Stimulated activated CD8-positive, alpha-beta memory T cell treated with anti-CD3 and anti-CD28 coated beads, Interleukin-12 subunit alpha, Interleukin-12 subunit beta, amount 100 ng/mL, for 1 hour (primary cell): ENCODE measurements at regions not wholly inside any gene's neighbourhood (a gene's known extent, or its start where the extent isn't known, plus 50 kb on each side); places are given as distances from the start of the nearest gene placed in this dataset.
"Not testable (repeated sequence)": the region's sequence is repeated elsewhere in the genome, so short reads cannot be mapped to it uniquely, and the experiment has no call there.

Experiments
- DNase-seq: peaks from one replicate; pipeline ENCODE4 v3.0.0-alpha.2; 2020; ENCODE audit warnings: low read depth

DNA sequence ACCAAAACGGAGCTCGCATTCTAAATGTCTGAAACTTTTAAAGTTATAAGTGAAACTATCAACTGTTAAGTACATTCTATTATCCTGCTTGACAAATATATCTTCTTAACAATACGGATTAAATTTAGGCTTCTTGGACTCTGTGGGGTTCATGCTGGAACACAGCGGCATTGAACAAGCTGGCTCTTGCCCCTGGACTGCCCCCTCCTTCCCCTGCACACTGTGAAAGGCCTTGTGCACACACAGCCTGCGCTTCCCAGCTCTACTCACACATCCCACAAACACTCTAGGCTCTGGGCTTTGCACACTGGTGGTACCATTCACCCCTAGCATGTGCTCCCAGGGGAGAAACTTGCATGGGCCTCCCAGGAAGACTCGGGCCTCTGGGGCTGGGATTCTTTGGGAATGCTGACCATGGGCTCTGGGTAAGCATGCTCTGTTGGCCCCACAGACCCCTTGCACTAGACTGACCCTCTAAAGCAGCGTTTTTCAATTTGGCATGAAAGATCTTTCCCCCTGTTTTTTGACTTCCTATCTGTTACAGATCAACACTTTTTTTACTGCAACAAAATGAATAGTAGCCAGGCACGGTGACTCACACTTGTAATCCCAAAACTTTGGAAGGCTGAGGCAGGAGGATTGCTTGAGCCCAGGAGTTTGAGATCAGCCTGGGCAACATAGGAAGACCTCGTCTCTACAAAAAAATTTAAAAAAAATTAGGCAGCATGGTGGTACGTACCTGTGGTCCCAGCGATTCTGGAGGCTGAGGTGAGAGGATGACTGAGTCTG, 96.2 kb upstream of the CPM start:
- DNase-seq, result no peak

DNA sequence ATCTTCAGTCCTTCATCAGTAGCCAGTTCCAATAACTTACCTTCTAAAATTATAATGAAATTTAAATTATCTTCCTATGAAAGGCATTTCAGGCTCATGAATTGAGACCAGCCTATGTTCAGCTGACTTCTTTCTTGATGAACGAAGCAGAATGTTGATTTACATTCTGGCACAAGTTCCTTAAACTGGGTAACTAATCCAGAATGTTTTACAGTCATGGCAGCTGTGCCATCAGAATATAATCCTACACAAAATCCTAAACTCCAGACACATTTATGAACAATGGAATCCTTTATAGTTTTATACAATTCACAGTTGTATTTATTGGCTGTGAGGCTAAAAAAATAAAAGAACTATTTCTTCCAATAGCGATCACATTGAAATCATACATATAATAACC, 97.3 kb upstream of the CPM start:
- DNase-seq, result no peak

DNA sequence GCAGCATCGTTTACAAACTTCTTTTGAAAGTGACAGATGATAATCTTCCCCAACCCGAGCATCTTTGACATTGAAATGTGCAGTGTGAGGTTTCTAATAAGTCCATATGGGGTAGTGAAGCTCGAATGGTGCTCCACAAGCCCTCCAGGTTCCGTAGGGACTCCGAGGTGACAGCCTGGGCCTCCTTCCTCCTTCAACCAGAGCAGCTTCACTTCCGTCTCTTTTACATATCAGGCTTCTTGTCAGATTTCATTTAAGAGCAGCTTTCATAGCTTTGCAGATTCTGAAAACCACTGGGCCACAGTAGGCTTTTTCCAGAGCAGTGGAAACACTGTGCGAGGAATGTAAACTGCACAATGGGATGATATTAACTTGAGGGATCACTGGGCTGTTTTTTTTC, 103.6 kb upstream of the CPM start:
- DNase-seq, result no peak

DNA sequence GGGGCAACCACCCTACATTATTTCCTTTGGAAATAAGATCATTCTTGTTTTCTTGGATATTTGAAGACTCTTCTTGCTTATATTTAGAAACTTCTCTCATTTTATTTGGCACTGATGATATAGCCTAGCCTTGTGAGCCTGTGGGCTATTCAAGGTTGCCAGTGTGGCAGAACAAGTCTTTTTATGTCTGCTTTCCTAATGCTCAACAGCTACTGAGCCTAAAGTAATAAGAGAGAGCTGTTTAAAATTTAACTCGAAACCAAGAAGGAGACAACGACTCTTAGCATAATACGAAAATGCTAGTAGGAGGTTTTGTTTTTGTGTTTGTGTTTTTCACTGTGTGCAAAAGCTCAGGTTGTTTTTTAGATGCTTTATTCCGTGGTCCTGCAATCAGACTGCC, 104.0 kb upstream of the CPM start:
- no peak for DNase-seq

DNA sequence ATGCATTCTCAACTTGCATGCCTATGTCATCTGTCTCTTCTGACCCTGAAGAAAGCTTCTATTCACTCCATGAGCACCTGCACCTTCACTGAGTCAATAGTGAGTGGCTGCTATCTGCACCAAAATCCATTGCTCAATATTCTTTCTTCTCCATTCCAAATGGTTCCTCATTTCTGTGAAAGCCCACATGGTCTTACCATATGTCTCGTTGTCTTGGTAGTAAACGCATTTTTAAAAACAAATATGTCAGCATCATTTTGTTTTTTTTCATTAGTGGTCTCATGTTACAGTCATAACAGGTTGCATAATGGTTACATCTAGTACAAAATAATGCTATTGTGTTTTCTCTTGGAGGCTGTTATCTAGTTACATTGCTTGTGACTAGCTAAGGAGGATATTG, 106.9 kb upstream of the CPM start:
- no peak for DNase-seq

DNA sequence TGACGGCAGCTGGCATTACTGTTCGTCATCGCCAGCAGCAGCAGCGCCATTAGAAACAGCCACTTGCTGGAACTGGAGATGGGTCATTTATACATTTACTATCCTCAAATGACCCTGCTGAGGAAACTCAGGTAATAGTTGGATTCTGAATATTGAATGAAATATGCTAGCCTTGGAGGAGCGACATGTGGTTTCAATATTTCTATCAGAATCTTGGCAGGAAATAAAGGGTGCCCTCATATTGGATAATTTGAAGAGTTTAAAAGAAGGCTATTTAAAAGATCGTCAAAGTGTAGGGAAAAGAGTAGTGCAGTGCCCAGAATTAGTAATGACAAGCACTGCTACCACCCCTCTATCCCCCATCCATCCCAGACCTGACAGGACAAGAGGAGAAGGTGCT, 109.6 kb upstream of the CPM start:
- DNase-seq, result no peak

DNA sequence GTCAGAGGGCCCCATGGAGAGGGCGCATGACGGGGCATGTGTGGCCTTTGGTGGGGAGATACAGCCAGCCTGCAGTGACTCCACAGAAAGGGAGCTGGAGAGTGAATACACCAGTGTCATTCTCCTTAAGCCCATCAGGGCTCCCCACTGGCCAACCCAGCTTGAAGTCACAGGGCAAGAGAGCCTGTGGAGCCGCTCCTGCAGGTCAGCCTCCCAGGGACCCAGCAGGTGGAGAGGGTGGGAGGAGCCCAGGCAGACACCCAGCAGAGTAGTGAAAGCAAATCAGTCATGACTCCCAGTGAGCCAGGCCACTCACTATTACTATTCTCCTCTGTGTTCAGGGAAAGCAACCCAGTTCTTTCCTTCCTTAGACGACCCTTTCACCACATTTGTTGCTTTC, 110.0 kb upstream of the CPM start:
- DNase-seq, result no peak

DNA sequence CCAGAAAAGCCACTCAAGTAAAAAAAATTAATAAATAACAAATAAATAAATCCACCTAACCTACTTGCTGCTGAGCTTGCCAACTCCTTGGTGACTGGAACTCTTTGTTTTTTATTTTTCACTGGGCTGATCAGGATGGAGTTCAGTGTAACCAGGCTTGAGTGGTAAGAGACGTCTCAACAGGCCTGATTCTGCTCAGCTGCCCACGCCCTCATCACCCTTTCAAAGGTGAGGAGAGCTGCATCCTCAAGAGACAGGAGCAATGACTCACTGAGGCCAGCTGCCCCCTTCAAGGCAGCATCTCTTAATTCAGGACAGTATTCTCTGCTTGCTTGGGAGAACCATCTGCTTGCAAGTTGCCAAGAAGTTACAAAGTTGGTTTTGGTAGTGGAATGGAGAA, 111.9 kb upstream of the CPM start:
- no peak for DNase-seq

DNA sequence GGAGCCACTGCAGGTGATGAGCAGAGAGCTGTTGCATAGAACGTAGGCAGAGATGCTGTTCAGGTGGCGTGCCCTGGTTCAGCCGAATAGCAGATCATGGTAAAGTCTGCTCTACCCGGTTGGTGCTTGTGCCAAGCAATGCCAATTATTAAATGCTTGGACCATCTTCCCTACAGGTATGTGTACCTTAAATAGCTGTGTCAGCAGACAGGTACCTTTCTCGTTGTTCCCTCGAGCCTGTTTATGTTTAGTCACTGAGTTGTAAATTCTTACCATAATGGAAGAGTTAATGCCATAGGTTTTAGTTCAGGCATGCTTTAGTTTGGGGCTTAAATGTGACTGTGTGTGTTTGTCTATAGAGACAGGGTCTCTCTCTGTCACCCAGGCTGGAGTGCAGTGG, 112.5 kb upstream of the CPM start:
- DNase-seq, result no peak

DNA sequence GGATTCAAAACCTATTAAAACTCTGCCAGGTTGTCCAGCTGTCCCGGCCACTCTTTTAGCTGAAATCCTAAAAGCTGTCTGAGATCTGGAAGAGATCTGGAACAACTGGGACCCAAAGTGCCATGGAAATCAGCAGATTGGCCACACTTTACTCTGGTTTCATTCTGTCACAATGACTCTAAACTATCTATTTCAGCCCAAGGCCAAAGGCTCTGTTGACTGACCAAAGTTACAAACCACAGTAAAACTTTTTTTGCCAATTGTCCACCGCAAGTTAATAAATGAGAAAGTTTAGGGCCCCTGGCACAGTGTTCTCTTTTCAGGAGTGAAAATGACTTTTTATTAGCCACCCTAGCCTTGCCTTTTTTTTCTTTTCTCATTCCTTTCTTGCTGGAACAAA, 113.4 kb upstream of the CPM start:
- no peak for DNase-seq

DNA sequence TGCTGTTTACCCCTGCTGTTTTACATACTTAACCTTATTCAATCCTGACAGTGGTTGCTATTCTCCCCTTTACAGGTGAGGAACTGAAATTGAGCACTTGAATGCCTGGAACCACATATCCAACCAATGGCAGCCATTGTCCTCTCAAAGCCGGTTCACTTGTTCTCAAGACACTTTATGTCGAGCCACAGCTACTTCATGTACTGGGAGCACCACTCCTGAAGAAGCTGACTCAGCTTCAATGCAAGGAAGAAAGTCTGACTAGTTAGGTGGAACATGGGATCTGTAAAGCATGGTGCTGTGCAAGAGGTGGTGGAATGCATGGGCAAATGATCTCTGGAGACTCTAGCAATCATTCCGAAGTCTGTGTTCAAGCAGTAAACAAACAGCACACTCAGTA, 113.9 kb upstream of the CPM start:
- DNase-seq, result no peak

DNA sequence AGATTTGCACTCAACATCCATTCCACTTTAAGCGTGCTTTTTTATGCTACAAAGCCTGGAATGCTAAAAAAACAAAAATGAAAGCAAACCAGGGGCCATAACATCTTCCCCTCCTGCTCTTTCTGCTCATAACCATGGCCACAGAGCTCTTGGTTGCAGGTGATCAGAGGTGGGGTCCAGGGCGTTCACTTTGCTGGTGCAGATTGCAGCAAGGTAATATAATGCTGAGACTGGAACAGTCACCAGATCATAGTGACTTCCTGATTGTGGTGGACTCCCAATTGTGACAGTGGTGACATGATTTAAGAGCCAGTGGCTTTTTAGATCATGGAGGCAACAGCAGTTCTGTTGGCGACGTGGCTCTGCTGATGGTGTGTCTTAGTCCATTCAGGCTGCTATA, 115.0 kb upstream of the CPM start:
- DNase-seq, result no peak

DNA sequence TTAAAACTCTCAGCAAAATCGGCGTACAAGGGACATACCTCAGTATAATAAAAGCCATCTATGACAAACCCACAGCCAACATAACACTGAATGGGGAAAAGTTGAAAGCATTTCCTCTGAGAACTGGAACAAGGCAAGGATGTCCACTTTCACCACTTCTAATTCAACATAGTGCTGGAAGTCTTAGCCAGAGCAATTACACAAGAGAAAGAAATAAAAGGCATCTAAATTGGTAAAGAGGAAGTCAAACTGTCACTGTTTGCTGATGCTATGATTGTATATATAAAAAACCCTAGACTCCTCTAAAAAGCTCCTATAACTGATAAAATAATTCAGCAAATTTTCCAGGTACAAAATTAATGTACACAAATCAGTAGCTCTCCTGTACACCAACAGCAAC, 116.9 kb upstream of the CPM start:
- DNase-seq, result not testable (repeated sequence)

DNA sequence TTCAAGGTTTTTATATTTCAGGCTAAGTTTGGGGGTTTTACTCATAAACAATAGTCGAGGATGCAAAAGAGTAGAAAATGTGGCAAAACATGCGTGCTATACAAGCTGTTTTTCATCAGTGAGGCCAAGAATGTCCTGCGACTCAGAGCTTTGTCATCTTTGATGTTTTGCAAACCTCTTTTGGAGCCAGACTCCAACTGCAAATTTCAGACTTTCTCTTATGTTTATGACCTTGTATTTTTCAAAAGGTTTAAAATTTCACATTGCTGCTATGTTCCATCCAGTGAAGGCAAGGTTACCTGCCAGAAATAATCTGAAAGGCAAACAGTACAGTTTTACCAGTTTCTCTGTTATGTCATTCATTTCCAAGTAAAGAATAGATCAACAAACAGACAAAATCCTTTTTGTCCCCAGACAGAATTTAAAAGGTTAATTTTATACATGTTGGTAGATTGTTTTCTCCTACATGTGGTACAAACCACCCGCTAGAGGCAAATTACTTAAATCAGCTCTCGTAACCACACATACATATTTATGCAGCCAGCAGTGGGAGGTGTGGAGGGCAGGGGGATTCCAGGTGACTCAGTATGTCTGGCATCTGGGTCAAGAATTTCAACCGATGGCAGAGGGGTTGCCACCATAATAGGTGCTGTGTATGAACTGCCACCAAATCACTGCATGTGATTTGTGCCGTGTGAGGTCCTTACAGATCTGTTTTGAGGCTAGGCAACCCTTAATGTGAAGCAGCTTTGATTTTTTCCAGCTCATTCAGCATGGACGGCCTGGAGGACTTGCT, 119.8 kb upstream of the CPM start:
- no peak for DNase-seq

DNA sequence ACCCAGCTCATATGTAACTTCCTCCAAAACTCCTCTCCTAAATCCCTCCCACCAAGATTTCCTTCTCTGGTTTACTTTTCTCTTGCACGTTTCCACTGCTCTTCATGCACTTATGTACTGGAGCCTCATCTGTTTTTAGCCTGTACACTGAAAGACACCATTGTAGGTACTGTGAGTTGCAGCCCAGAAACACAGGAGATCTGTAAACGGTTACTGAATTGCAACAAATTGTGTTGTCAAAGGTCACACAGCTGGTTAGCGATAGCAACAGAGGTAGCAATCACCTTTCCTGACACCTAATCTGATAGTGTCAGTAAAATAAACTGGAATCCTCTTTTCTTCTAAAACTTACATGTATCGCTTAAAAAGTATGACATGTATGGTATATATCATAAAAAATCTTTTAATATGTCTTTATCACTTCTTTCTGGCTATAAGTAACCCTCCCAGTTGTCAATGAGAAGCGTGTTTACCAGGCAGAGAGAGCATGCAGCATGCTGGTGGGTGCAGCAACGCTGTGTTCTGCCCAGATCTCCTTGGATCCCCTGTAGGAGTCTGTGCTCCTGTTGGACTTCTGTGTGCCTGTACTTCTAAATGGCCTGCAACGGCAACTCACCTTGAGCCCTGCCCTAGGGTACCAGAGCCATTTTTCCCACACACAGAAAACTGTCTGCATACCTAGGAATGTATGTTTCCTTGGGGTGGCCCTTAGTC, 121.5 kb upstream of the CPM start:
- DNase-seq, result no peak

DNA sequence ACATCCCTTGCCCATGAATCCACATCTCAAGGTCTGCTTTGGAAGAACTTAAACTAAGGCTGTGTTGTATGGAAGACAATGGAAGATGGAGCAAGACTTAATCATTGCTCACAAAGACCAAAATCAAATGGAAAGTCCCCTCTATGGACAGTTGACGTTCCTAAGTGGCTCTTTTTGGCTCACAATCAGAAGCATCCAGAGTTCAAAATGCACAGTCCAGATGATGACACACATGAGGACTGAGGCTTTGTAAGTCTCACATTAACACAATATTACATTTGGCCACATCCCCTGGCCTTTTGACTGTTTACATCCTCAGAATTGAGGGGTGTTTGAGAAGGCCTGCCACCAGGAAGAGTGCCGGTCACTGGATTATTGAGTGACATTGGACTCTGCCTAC, 122.3 kb upstream of the CPM start:
- no peak for DNase-seq

DNA sequence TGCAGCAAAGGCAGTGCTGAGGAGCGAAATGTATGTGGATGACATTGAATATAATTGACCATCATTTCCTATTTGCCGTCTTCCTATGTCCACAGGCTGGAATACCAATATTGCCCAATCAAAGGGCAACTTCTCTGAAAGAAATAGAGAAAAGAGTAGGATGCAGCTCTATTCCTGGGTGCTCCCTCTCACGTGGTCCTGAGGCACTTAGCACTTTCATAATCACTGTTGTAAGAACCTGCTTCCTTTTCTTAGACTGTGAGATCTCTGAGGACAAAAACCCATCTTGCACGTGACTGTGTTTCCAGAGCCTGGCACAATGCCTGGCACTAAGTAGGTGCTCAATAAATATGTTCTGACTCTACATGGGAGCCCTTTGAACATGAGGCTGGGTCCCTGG, 122.7 kb upstream of the CPM start:
- DNase-seq, result no peak

DNA sequence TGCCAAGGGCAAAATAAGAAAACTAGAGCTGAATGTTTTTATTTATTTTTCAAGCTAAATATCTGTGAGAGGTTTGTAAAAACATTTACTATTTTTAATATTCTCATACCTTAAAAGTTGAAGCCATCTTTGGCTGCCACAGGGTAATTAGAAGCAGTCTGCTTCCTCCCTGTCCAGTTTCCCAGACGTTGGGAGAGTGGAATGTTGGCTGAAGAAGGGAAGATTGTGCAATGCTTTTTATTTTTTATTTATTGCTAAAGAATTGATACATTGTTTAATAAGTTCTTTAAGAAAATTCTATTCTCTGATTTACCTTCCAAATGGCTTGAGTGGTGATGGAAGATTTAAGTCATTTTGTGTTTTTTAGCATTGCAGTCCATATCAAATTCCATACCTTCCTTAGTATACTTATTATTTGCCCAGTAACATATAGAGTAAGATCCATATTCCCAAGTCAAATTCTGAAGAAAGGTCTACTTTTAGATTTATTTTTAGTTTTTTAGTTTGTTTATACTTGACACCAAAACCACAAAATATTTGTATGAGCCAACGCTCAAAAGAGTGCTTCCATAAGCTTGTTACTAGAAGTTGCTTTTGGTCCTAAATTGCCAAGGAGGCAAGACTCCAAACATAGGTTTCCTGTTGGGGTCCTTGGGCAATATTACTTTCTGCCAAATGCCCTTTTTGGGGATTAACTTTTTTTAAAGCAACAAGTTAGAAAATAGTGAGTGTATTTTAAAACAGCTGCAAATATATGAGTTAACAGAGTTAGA, 124.0 kb upstream of the CPM start:
- no peak for DNase-seq

DNA sequence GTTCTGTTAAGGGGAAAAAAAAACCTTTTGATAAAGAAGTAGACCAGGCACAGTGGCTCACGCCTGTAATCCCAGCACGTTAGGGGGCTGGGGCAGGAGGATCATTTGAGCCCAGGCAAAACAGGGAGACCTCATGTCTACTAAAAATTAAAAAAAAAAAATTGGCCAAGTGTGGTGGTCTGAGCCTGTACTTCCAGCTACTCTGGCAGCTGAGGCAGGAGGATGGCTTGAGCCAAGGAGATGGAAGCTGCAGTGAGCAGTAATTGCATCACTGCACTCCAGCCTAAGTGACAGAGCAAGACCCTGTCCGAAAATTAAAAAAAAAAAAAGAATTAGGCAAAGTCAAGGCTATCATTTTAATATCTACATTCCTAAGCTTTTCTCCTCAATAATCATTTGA, 124.8 kb upstream of the CPM start:
- DNase-seq, result no peak

DNA sequence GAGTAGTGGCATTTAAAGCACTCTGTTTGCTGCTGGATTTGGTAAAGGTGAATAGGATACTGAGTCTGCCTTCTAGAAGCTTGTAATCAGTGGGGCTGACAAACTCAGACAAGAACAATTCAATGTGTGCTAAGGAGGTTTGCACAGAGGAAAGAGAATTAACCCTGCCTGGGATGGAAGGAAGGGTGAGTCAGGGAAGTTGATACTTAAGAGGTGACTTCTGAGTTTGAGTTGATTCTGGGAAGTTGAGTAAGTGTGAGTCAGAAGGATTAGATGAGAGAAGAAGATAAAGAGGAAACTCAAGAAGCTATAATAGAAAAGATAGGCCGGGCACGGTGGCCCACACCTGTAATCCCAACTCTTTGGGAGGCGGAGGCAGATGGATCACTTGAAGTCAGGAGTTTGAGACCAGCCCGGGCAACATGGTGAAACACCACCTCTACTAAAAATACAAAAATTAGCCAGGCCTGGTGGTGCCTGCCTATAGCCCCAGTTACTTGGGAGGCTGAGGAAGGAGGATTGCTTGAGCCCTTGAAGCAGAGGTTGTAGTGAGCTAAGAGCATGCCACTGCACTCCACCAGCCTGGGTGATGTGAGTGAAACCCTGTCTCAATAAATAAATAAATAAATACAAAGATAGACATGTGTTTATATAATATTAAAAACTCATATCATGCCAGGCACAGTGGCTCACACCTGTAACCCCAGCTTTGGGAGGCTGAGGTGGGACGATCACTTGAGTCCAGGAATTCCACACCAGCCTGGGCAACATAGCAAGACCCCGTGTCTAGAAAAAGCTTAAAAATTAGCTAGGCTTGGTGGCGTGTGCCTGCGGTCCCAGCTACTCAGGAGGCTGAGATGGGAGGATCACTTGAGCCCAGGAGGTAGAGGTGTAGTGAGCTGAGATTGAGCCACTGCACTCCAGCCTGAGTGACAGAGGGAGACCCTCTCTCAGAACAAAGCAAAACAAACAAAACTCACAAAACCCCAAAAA, 126.8 kb upstream of the CPM start:
- no peak for DNase-seq

DNA sequence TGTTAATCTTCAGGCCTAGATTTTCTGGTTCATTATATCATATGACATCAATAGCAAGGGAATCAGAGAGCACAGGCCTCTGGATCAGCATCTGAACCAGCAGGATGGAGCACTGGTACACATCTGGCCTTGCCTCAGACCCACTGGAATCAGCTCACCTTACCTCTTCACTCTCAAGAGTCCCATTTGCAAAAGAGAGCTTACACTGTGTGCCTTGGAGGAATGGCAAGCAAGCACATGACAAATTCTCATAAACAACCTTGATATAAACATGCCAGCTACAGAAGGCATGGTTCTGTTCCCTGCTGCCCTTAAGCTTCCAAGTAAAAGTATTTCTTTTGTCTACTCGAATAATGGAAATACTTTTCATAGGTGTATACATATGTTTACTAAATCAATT, 128.6 kb upstream of the CPM start:
- DNase-seq, result no peak
